ENCODE measurements at regions not wholly inside any gene's neighbourhood (a gene's known extent, or its start where the extent isn't known, plus 50 kb on each side); places are given as distances from the start of the nearest gene placed in this dataset.

DNA sequence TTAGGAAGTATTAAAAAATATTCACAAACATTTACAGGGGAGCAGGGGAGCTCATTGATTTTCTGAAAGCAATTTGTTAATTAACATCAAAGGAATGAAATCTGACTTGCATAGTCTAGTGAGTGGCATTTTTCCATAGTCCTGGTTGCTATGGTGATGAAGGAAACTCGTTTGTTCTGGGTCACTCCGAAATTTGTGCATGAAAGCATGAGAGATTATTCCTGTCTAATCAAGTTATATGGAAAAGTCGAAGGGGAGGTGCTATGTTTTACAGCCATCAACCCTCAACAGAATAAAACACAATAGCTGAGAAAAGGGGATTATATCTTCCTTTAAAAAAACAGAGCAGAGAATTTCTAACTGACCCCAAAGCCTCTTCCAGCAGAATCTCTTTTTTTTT, 1495.7 kb upstream of the WWC1 start:
- TF ChIP-seq, protein P1, sequence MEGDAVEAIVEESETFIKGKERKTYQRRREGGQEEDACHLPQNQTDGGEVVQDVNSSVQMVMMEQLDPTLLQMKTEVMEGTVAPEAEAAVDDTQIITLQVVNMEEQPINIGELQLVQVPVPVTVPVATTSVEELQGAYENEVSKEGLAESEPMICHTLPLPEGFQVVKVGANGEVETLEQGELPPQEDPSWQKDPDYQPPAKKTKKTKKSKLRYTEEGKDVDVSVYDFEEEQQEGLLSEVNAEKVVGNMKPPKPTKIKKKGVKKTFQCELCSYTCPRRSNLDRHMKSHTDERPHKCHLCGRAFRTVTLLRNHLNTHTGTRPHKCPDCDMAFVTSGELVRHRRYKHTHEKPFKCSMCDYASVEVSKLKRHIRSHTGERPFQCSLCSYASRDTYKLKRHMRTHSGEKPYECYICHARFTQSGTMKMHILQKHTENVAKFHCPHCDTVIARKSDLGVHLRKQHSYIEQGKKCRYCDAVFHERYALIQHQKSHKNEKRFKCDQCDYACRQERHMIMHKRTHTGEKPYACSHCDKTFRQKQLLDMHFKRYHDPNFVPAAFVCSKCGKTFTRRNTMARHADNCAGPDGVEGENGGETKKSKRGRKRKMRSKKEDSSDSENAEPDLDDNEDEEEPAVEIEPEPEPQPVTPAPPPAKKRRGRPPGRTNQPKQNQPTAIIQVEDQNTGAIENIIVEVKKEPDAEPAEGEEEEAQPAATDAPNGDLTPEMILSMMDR (IDR thresholded peaks at IDR 0.05; ENCODE audit: insufficient read depth, low read length, poor library complexity, severe bottlenecking) = no peak
- TF ChIP-seq EZH2phosphoT487 (conservative IDR thresholded peaks at IDR 0.05; ENCODE audit: low read length) = no peak

Data from SU-DHL-6 (cell line).